ENCODE measurements at regions not wholly inside any gene's neighbourhood (a gene's known extent, or its start where the extent isn't known, plus 50 kb on each side); places are given as distances from the start of the nearest gene placed in this dataset.
"Not testable (repeated sequence)": the region's sequence is repeated elsewhere in the genome, so short reads cannot be mapped to it uniquely, and the experiment has no call there.

- TF ChIP-seq CTCF, EP300 (IDR thresholded peaks at IDR 0.05): not testable (repeated sequence)
Measured at GRCh38 chr9:126190994-126191393, 135.6 kb upstream of the MVB12B start.
